H9 (cell line): ENCODE measurements at regions not wholly inside any gene's neighbourhood (a gene's known extent, or its start where the extent isn't known, plus 50 kb on each side); places are given as distances from the start of the nearest gene placed in this dataset.

Experiments used
- DNase-seq: peaks from one replicate; pipeline ENCODE4 v3.0.0-alpha.2; 2017
- H2AFZ ChIP-seq: one replicate; pipeline ENCODE4 v1.6.1; 2013; ENCODE audit warnings: mild to moderate bottlenecking, low read length, control low read depth, moderate library complexity
- H2AK5ac ChIP-seq: 2 replicates; pipeline ENCODE4 v1.6.1; 2013; ENCODE audit warnings: low read length, control low read depth, mixed read lengths; ENCODE audit not compliant: insufficient read length
- H2BK120ac ChIP-seq: one replicate; pipeline ENCODE4 v1.6.1; 2013; ENCODE audit warnings: low read depth, mild to moderate bottlenecking, low read length, control low read depth, inconsistent platforms; ENCODE audit not compliant: poor library complexity, severe bottlenecking
- H2BK12ac ChIP-seq: 2 replicates; pipeline ENCODE4 v1.6.1; 2013; ENCODE audit warnings: low read length, control low read depth, mixed read lengths, low read depth; ENCODE audit not compliant: insufficient read length
- H2BK15ac ChIP-seq: 2 replicates; pipeline ENCODE4 v1.6.1; 2013; ENCODE audit warnings: low read depth, low read length, control low read depth
- H2BK20ac ChIP-seq: one replicate; pipeline ENCODE4 v1.6.1; 2013; ENCODE audit warnings: low read depth, mild to moderate bottlenecking, low read length, control low read depth, inconsistent platforms; ENCODE audit not compliant: poor library complexity, severe bottlenecking
- H2BK5ac ChIP-seq: 2 replicates; pipeline ENCODE4 v1.6.1; 2013; ENCODE audit warnings: low read length, control low read depth, mixed read lengths; ENCODE audit not compliant: insufficient read length
- H3K14ac ChIP-seq: 2 replicates; pipeline ENCODE4 v1.6.1; 2013; ENCODE audit warnings: low read length, control low read depth; ENCODE audit not compliant: insufficient read depth
- H3K18ac ChIP-seq: 2 replicates; pipeline ENCODE4 v1.6.1; 2013; ENCODE audit warnings: low read depth, mild to moderate bottlenecking, mixed read lengths, low read length, control low read depth; ENCODE audit not compliant: insufficient read length
- H3K23ac ChIP-seq: 2 replicates; pipeline ENCODE4 v1.6.1; 2013; ENCODE audit warnings: low read length, control low read depth, mixed read lengths, low read depth; ENCODE audit not compliant: insufficient read length
- H3K23me2 ChIP-seq: 2 replicates; pipeline ENCODE4 v1.6.1; 2013; ENCODE audit warnings: low read depth, mild to moderate bottlenecking, mixed read lengths, low read length, control low read depth; ENCODE audit not compliant: insufficient read length, poor library complexity, severe bottlenecking
- H3K27ac ChIP-seq: 2 replicates; pipeline ENCODE4 v1.5.1; 2013; ENCODE audit warnings: low read length, control low read depth, mixed read lengths, low read depth; ENCODE audit not compliant: insufficient read length
- H3K27me3 ChIP-seq: 2 replicates; pipeline ENCODE4 v1.6.1; 2013; ENCODE audit warnings: low read length, control low read depth, inconsistent platforms; ENCODE audit not compliant: insufficient read depth
- H3K4ac ChIP-seq: 2 replicates; pipeline ENCODE4 v1.6.1; 2013; ENCODE audit warnings: low read depth, mild to moderate bottlenecking, control low read depth, inconsistent platforms, low read length, moderate library complexity
- H3K4me1 ChIP-seq: 2 replicates; pipeline ENCODE4 v1.6.1; 2013; ENCODE audit warnings: low read length, control low read depth, inconsistent platforms; ENCODE audit not compliant: insufficient read depth
- H3K4me2 ChIP-seq: 2 replicates; pipeline ENCODE4 v1.6.1; 2013; ENCODE audit warnings: low read length, control low read depth, mixed read lengths; ENCODE audit not compliant: insufficient read length, insufficient read depth
- H3K56ac ChIP-seq: 2 replicates; pipeline ENCODE4 v1.6.1; 2013; ENCODE audit warnings: low read depth, mild to moderate bottlenecking, mixed read lengths, low read length, control low read depth; ENCODE audit not compliant: insufficient read length
- H3K79me1 ChIP-seq: 2 replicates; pipeline ENCODE4 v1.6.1; 2013; ENCODE audit warnings: low read depth, mild to moderate bottlenecking, moderate library complexity, low read length, control low read depth, inconsistent platforms; ENCODE audit not compliant: insufficient read depth, poor library complexity, severe bottlenecking
- H3K79me2 ChIP-seq: 2 replicates; pipeline ENCODE4 v1.6.1; 2013; ENCODE audit warnings: low read length, control low read depth, inconsistent platforms; ENCODE audit not compliant: insufficient read depth
- H3K9ac ChIP-seq: 2 replicates; pipeline ENCODE4 v1.6.1; 2013; ENCODE audit warnings: low read length, control low read depth, mixed read lengths; ENCODE audit not compliant: insufficient read length; ENCODE audit errors: extremely low read depth
- H3K9me3 ChIP-seq: one replicate; pipeline ENCODE4 v1.6.1; 2013; ENCODE audit warnings: low read depth, low read length, inconsistent platforms; ENCODE audit not compliant: control insufficient read depth
- H3T11ph ChIP-seq: one replicate; pipeline ENCODE4 v1.6.1; 2013; ENCODE audit warnings: mild to moderate bottlenecking, low read length, control low read depth, inconsistent platforms
- H4K20me1 ChIP-seq: one replicate; pipeline ENCODE4 v1.6.1; 2013; ENCODE audit not compliant: control insufficient read depth, insufficient read length, insufficient read depth
- H4K5ac ChIP-seq: 2 replicates; pipeline ENCODE4 v1.6.1; 2013; ENCODE audit warnings: low read depth, mild to moderate bottlenecking, mixed read lengths, low read length, control low read depth; ENCODE audit not compliant: insufficient read length
- H4K8ac ChIP-seq: replicated peaks from 2 replicates; pipeline ENCODE4 v1.6.1; 2013; ENCODE audit warnings: low read length, control low read depth, mixed read lengths, low read depth; ENCODE audit not compliant: insufficient read length
- H4K91ac ChIP-seq: 2 replicates; pipeline ENCODE4 v1.6.1; 2013; ENCODE audit warnings: low read depth, mild to moderate bottlenecking, moderate library complexity, mixed read lengths, low read length, control low read depth; ENCODE audit not compliant: insufficient read length
- H3K27ac Mint-ChIP-seq, 3 experiments: 2 replicates in 2 of 3; 3 replicates in 1 of 3; pipeline ENCODE4 v1.8.0; 2020 to 2021; ENCODE audit warnings: mixed read lengths in 3 of 3, mild to moderate bottlenecking in 1 of 3, moderate library complexity in 1 of 3
- H3K27me3 Mint-ChIP-seq: 2 replicates; pipeline ENCODE4 v1.8.0; 2021; ENCODE audit warnings: low read depth, mild to moderate bottlenecking, moderate library complexity, mixed read lengths
- H3K36me3 Mint-ChIP-seq, 3 experiments: 2 replicates in 2 of 3; 3 replicates in 1 of 3; pipeline ENCODE4 v1.8.0; 2020 to 2021; ENCODE audit warnings: low read depth in 3 of 3, mixed read lengths in 3 of 3; ENCODE audit not compliant: insufficient read depth in 1 of 3
- H3K4me1 Mint-ChIP-seq, 2 experiments: 2 replicates each; pipeline ENCODE4 v1.8.0; 2020; ENCODE audit warnings: mixed read lengths in 2 of 2
- H3K4me3 Mint-ChIP-seq, 2 experiments: 2 replicates in 1 of 2; 3 replicates in 1 of 2; pipeline ENCODE4 v1.8.0; 2020 to 2021; ENCODE audit warnings: mild to moderate bottlenecking in 2 of 2, mixed read lengths in 2 of 2, moderate library complexity in 1 of 2
- H3K9me3 Mint-ChIP-seq, 2 experiments: 2 replicates in 1 of 2; 3 replicates in 1 of 2; pipeline ENCODE4 v1.8.0; 2020; ENCODE audit warnings: mild to moderate bottlenecking in 2 of 2, mixed read lengths in 2 of 2, moderate library complexity in 1 of 2
- CTCF ChIP-seq: fragments of 200-600 bp; sonication (generic); conservative IDR thresholded peaks from 3 replicates; pipeline ENCODE4 v1.8.0; 2021; ENCODE audit warnings: antibody characterized with exemption, mild to moderate bottlenecking
- WGBS: extraction: QIAGEN DNeasy Blood & Tissue Kit; methylation state at CpG from one replicate; pipeline ENCODE4 v1.1.7; 2013; ENCODE audit warnings: missing lambda C conversion rate, low lambda C conversion rate, mixed read lengths; ENCODE audit not compliant: insufficient read length; ENCODE audit errors: extremely low coverage; 5-methylcytosine and 5-hydroxymethylcytosine counted together

GRCh38 chr10:113298616-113299015 lies 254.2 kb upstream of the HABP2 start:
- Histone ChIP-seq H3K4me2 (no peak overlapping the region), H3T11ph (no peak overlapping the region), H4K20me1 (no peaks in the 10 kb centered on the region), H3K14ac (no peak overlapping the region), H2BK120ac (no peak overlapping the region), H3K4ac (no peak overlapping the region), H3K27me3 (no peaks in the 10 kb centered on the region), H4K5ac (no peak overlapping the region), H3K23me2 (no peaks in the 10 kb centered on the region), H4K91ac (no peak overlapping the region), H3K18ac (no peak overlapping the region), H2AK5ac (no peak overlapping the region), H2AFZ (no peak overlapping the region), H3K27ac (no peak overlapping the region), H3K9me3 (no peaks in the 10 kb centered on the region), H2BK5ac (no peak overlapping the region), H3K79me1 (no peaks in the 10 kb centered on the region), H2BK20ac (no peak overlapping the region), H3K56ac (no peak overlapping the region), H3K23ac (no peak overlapping the region), H3K4me1 (no peaks in the 10 kb centered on the region), H3K9ac (no peak overlapping the region), H2BK12ac (no peak overlapping the region), H4K8ac (no peak overlapping the region), H3K79me2 (no peaks in the 10 kb centered on the region), H2BK15ac (no peak overlapping the region)
- no CpG with 5 or more reads among the region's 6 CpGs for WGBS
- H3K9me3 Mint-ChIP-seq = no peaks in the 10 kb centered on the region; a peak in 1 of 5 replicates
- H3K27me3 Mint-ChIP-seq = no peaks in the 10 kb centered on the region; the same call in 1 of the 2 replicates
- no peak for DNase-seq
- no peaks in the 10 kb centered on the region for H3K36me3 Mint-ChIP-seq
- H3K27ac Mint-ChIP-seq = no peak overlapping the region
- TF ChIP-seq CTCF = no peak
- H3K4me1 Mint-ChIP-seq = peaks cover 16 to 21% of the 10 kb centered on the region in 2 experiments
- no peak overlapping the region for H3K4me3 Mint-ChIP-seq
